ENCODE measurements at regions not wholly inside any gene's neighbourhood (a gene's known extent, or its start where the extent isn't known, plus 50 kb on each side); places are given as distances from the start of the nearest gene placed in this dataset.

DNA sequence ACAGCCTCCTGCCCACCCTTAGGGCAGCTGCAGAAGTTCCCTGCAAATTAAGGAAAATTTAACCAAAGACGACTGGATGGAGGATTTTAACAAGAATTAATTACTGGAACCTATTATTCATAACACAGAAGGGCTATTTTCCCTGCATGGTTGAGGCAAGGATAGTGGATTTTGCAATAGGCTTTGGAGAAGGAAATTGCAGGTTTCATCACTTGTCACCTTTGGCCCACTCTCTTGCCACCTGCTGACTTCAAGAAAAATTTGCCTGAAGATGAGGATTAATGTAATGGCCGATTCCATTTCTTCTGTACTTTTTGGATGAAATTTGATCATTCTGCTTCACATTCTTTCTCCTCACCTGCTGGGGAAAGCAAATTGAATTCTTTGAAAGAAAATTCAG, 261.7 kb downstream of the FGF9 start (continued):
- no peak for TF ChIP-seq SP1 (IDR thresholded peaks at IDR 0.05; ENCODE audit: low read depth)

- no peak overlapping the region for H3K4me2 ChIP-seq (ENCODE audit: low read length)
- POLR2A ChIA-PET = no interaction called here
- H3K27me3 ChIP-seq (ENCODE audit: insufficient read depth, low read length) = no peaks in the 10 kb centered on the region
- no peak overlapping the region for H3K27ac ChIP-seq (ENCODE audit: low read depth, low read length)
- no peaks in the 10 kb centered on the region for H3K36me3 ChIP-seq (ENCODE audit: control insufficient read depth in 1 of 2, insufficient read depth in 2 of 2, low read length in 2 of 2)
- intact Hi-C loops (cut with micrococcal nuclease) = no loop called here
- CTCF ChIA-PET = no interaction called here
- RAD21 ChIA-PET (ENCODE audit: low non-redundant PET in 1 of 2, low total read pairs in 2 of 2, uncharacterized antibody in 2 of 2, unreplicated experiment in 2 of 2) = no interaction called here
- BruUV-seq (replicated peaks) = no TSS peak
- H3K9me2 ChIP-seq (ENCODE audit: insufficient read depth) = no peaks in the 10 kb centered on the region
- no peaks in the 10 kb centered on the region for H3K4me1 ChIP-seq (ENCODE audit: control insufficient read depth in 1 of 2, insufficient read depth in 2 of 2, low read length in 2 of 2)
- no peak overlapping the region for H2AFZ ChIP-seq (ENCODE audit: low read depth, low read length, poor library complexity, severe bottlenecking)
- no peak overlapping the region for H3K4me3 ChIP-seq (replicated peaks in 1 of 2; ENCODE audit: low read depth in 1 of 2, low read length in 2 of 2)
- ATAC-seq = no peak
- TF ChIP-seq SP1 (IDR thresholded peaks at IDR 0.05; ENCODE audit: low read depth) (no peak), MAX (IDR thresholded peaks at IDR 0.05) (no peak), SRF (IDR thresholded peaks at IDR 0.05; ENCODE audit: low read depth) (no peak), JUND (IDR thresholded peaks at IDR 0.05) (no peak), POLR2A (IDR thresholded peaks at IDR 0.05; ENCODE audit: borderline replicate concordance, extremely low read depth, insufficient read depth, insufficient read length) (no peak), YY1 (IDR thresholded peaks at IDR 0.05; ENCODE audit: extremely low read depth, insufficient replicate concordance, low read depth, low read length) (no peak), ELF1 (IDR thresholded peaks at IDR 0.05; ENCODE audit: borderline replicate concordance, low read depth) (no peak), EZH2phosphoT487 (IDR thresholded peaks at IDR 0.05; ENCODE audit: borderline replicate concordance) (no peak), CBX3 (IDR thresholded peaks at IDR 0.05; ENCODE audit: low read depth) (no peak), SIN3A (IDR thresholded peaks at IDR 0.05; ENCODE audit: low read depth) (no peak), POLR2AphosphoS5 (IDR thresholded peaks at IDR 0.05; ENCODE audit: low read depth, low read length) (no peak), CTCF (IDR thresholded peaks at IDR 0.05 in 2 of 3, conservative IDR thresholded peaks at IDR 0.05 in 1 of 3; ENCODE audit: borderline replicate concordance in 1 of 3, insufficient read depth in 1 of 3, low read depth in 2 of 3, low read length in 2 of 3) (no peak), ZFX (IDR thresholded peaks at IDR 0.05) (no peak), ZBTB33 (IDR thresholded peaks at IDR 0.05; ENCODE audit: extremely low read depth, insufficient replicate concordance, low read length) (no peak), TCF7L2 (IDR thresholded peaks at IDR 0.05; ENCODE audit: borderline replicate concordance, extremely low read depth, insufficient read depth, insufficient read length) (no peak), RAD21 (IDR thresholded peaks at IDR 0.05; ENCODE audit: low read depth) (no peak), REST (IDR thresholded peaks at IDR 0.05; ENCODE audit: low read depth) (no peak)
- TF ChIP-seq, protein P1, sequence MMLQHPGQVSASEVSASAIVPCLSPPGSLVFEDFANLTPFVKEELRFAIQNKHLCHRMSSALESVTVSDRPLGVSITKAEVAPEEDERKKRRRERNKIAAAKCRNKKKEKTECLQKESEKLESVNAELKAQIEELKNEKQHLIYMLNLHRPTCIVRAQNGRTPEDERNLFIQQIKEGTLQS (IDR thresholded peaks at IDR 0.05) = no peak
- H3K9ac ChIP-seq (ENCODE audit: low read length) = no peak overlapping the region
- no peaks in the 10 kb centered on the region for H3K79me2 ChIP-seq (ENCODE audit: insufficient read depth, low read length)
- H4K20me1 ChIP-seq (ENCODE audit: insufficient read depth) = no peaks in the 10 kb centered on the region
- no peak for DNase-seq (ENCODE audit: low read depth, low spot score)
- no peaks in the 10 kb centered on the region for H3K9me3 ChIP-seq (ENCODE audit: control insufficient read depth in 1 of 2, insufficient read depth in 1 of 2, low read depth in 1 of 2, low read length in 2 of 2)
Observed at GRCh38 chr13:21932996-21933395, 262.1 kb downstream of the FGF9 start.

Measured in HCT116 (cell line).